ENCODE measurements at regions not wholly inside any gene's neighbourhood (a gene's known extent, or its start where the extent isn't known, plus 50 kb on each side); places are given as distances from the start of the nearest gene placed in this dataset.

- TF ChIP-seq CTCF (IDR thresholded peaks at IDR 0.05) = no peak
- Histone ChIP-seq H3K9me3 (no peaks in the 10 kb centered on the region), H3K27me3 (peaks cover 0 to 17% of the 10 kb centered on the region in 2 donors), H3K36me3 (no peaks in the 10 kb centered on the region), H3K4me3 (no peak overlapping the region), H3K4me1 (peaks cover 0 to 3% of the 10 kb centered on the region in 2 donors), H3K27ac (no peak overlapping the region)
- no peak for ATAC-seq
- DNase-seq = no peak
- intact Hi-C loops (cut with DNase I) = no loop called here
These were observed 513.0 kb downstream of the GALR1 start for GRCh38 chr18:77762642-77763041.

- TF ChIP-seq CTCF (IDR thresholded peaks at IDR 0.05) = no peak
- Histone ChIP-seq H3K9me3 (no peaks in the 10 kb centered on the region), H3K4me1 (peaks cover 0 to 3% of the 10 kb centered on the region in 2 donors), H3K4me3 (no peak overlapping the region), H3K27ac (no peak overlapping the region), H3K27me3 (peaks cover 0 to 17% of the 10 kb centered on the region in 2 donors), H3K36me3 (no peaks in the 10 kb centered on the region)
- no peak for DNase-seq
- intact Hi-C loops (cut with DNase I) = no loop called here
- ATAC-seq = no peak
These were observed 514.0 kb downstream of the GALR1 start for GRCh38 chr18:77763530-77764145.

GRCh38 chr18:77765468-77765867 lies 515.8 kb downstream of the GALR1 start:
- H3K27ac ChIP-seq = no peak overlapping the region
- intact Hi-C loops (cut with DNase I) = no loop called here
- H3K9me3 ChIP-seq = no peaks in the 10 kb centered on the region
- ATAC-seq = peak; percentile 73
- peaks cover 0 to 3% of the 10 kb centered on the region in 2 donors for H3K4me1 ChIP-seq
- peak in 2 of 4 donors; percentile 18 to 49 for DNase-seq
- H3K36me3 ChIP-seq = no peaks in the 10 kb centered on the region
- peaks cover 0 to 17% of the 10 kb centered on the region in 2 donors for H3K27me3 ChIP-seq
- TF ChIP-seq CTCF (IDR thresholded peaks at IDR 0.05) = peak in 1 of 2 donors; percentile 36
- no peak overlapping the region for H3K4me3 ChIP-seq

GRCh38 chr18:77766421-77766820 lies 516.8 kb downstream of the GALR1 start:
- intact Hi-C loops (cut with DNase I) = no loop called here
- Histone ChIP-seq H3K9me3 (no peaks in the 10 kb centered on the region), H3K4me3 (no peak overlapping the region), H3K36me3 (no peaks in the 10 kb centered on the region), H3K27me3 (peaks cover 0 to 17% of the 10 kb centered on the region in 2 donors), H3K4me1 (peaks cover 0 to 3% of the 10 kb centered on the region in 2 donors), H3K27ac (no peak overlapping the region)
- DNase-seq (no peak), ATAC-seq (no peak)
- no peak for TF ChIP-seq CTCF (IDR thresholded peaks at IDR 0.05)

GRCh38 chr18:77772177-77772576 lies 522.5 kb downstream of the GALR1 start:
- Histone ChIP-seq H3K27me3 (no peaks in the 10 kb centered on the region), H3K4me1 (no peaks in the 10 kb centered on the region), H3K36me3 (no peaks in the 10 kb centered on the region), H3K27ac (no peak overlapping the region), H3K4me3 (no peak overlapping the region), H3K9me3 (no peaks in the 10 kb centered on the region)
- intact Hi-C loops (cut with DNase I) = no loop called here
- TF ChIP-seq CTCF (IDR thresholded peaks at IDR 0.05) = no peak
- DNase-seq (no peak), ATAC-seq (no peak)

Data from left lung (tissue), 4 donors.